Endodermal cell (in vitro differentiated cells): ENCODE measurements at regions not wholly inside any gene's neighbourhood (a gene's known extent, or its start where the extent isn't known, plus 50 kb on each side); places are given as distances from the start of the nearest gene placed in this dataset.

Experiments used
- DNase-seq: peaks from one replicate; pipeline ENCODE4 v3.0.0-alpha.2; 2017
- H3K27ac ChIP-seq: 2 replicates; pipeline ENCODE4 v1.5.1; 2013; ENCODE audit warnings: mild to moderate bottlenecking, low read depth, low read length, moderate library complexity
- H3K27me3 ChIP-seq: 2 replicates; pipeline ENCODE4 v1.6.1; 2013; ENCODE audit warnings: mild to moderate bottlenecking, low read length, moderate library complexity; ENCODE audit not compliant: insufficient read depth, control insufficient read depth, poor library complexity, severe bottlenecking
- H3K36me3 ChIP-seq: 2 replicates; pipeline ENCODE4 v1.7.0; 2013; ENCODE audit warnings: mild to moderate bottlenecking, low read length, moderate library complexity; ENCODE audit not compliant: control insufficient read depth, insufficient read depth
- H3K4me1 ChIP-seq: one replicate; pipeline ENCODE4 v1.7.0; 2013; ENCODE audit warnings: low read length; ENCODE audit not compliant: control insufficient read depth, insufficient read depth
- H3K4me3 ChIP-seq: 2 replicates; pipeline ENCODE4 v1.5.1; 2013; ENCODE audit warnings: mild to moderate bottlenecking, low read length, moderate library complexity
- H3K9ac ChIP-seq: 2 replicates; pipeline ENCODE4 v1.6.1; 2013; ENCODE audit warnings: mild to moderate bottlenecking, low read length, moderate library complexity; ENCODE audit not compliant: poor library complexity, severe bottlenecking; ENCODE audit errors: extremely low read depth
- H3K9me3 ChIP-seq: 2 replicates; pipeline ENCODE4 v1.6.1; 2013; ENCODE audit warnings: mild to moderate bottlenecking, low read length, moderate library complexity; ENCODE audit not compliant: control insufficient read depth
- H3K27ac Mint-ChIP-seq: 2 replicates; pipeline ENCODE4 v1.8.0; 2020; ENCODE audit warnings: mixed read lengths
- H3K27me3 Mint-ChIP-seq: 2 replicates; pipeline ENCODE4 v1.8.0; 2021; ENCODE audit warnings: mild to moderate bottlenecking, mixed read lengths; ENCODE audit not compliant: insufficient read depth
- H3K36me3 Mint-ChIP-seq: 2 replicates; pipeline ENCODE4 v1.8.0; 2020; ENCODE audit warnings: low read depth, mixed read lengths
- H3K4me1 Mint-ChIP-seq: 2 replicates; pipeline ENCODE4 v1.8.0; 2020; ENCODE audit warnings: mixed read lengths
- H3K4me3 Mint-ChIP-seq: 2 replicates; pipeline ENCODE4 v1.8.0; 2020; ENCODE audit warnings: mild to moderate bottlenecking, moderate library complexity, mixed read lengths
- H3K9me3 Mint-ChIP-seq: 2 replicates; pipeline ENCODE4 v1.8.0; 2020; ENCODE audit warnings: mild to moderate bottlenecking, mixed read lengths
- CTCF ChIP-seq: fragments of 200-600 bp; sonication (generic); conservative IDR thresholded peaks from 2 replicates; pipeline ENCODE4 v1.5.0; 2021; ENCODE audit warnings: antibody characterized with exemption, mild to moderate bottlenecking
- WGBS, 2 experiments: methylation state at CpG; one replicate each; pipeline versions ENCODE4 v1.1.5 to v1.1.7; 2013; ENCODE audit warnings: missing lambda C conversion rate in 2 of 2, mixed read lengths in 1 of 2; ENCODE audit not compliant: insufficient coverage in 1 of 2, insufficient read length in 1 of 2; 5-methylcytosine and 5-hydroxymethylcytosine counted together

- DNase-seq, result peak; percentile 24
- H3K27ac Mint-ChIP-seq, result no peak overlapping the region
- no peaks in the 10 kb centered on the region for H3K9me3 ChIP-seq
- no peak overlapping the region for H3K27ac ChIP-seq
- H3K36me3 ChIP-seq, result no peaks in the 10 kb centered on the region
- no peaks in the 10 kb centered on the region for H3K36me3 Mint-ChIP-seq
- peaks cover 82% of the 10 kb centered on the region for H3K27me3 Mint-ChIP-seq
- H3K4me1 ChIP-seq, result no peaks in the 10 kb centered on the region
- H3K4me3 Mint-ChIP-seq, result no peak overlapping the region
- H3K9me3 Mint-ChIP-seq, result peaks cover 16% of the 10 kb centered on the region
- no peak overlapping the region for H3K9ac ChIP-seq
- no peak for TF ChIP-seq CTCF
- H3K4me3 ChIP-seq, result no peak overlapping the region
- peaks cover 73% of the 10 kb centered on the region for H3K27me3 ChIP-seq
- 84 to 100% methylated on average over 1 of the region's 1 CpG for WGBS, 2 experiments
- H3K4me1 Mint-ChIP-seq, result peaks cover 12% of the 10 kb centered on the region
Observed at GRCh38 chr2:148567716-148568115, 76.8 kb upstream of the EPC2 start.

- H3K4me1 ChIP-seq, result no peaks in the 10 kb centered on the region
- TF ChIP-seq CTCF, result no peak
- 96% methylated on average over 9 of the region's 9 CpGs; no CpG with 5 or more reads in 1 of the 2 experiments for WGBS, 2 experiments
- peak; percentile 20 for DNase-seq
- H3K36me3 Mint-ChIP-seq, result no peaks in the 10 kb centered on the region
- no peaks in the 10 kb centered on the region for H3K36me3 ChIP-seq
- H3K27ac Mint-ChIP-seq, result no peak overlapping the region
- H3K9me3 Mint-ChIP-seq, result peaks cover 10% of the 10 kb centered on the region
- peaks cover 13% of the 10 kb centered on the region for H3K4me1 Mint-ChIP-seq
- H3K27me3 Mint-ChIP-seq, result peaks cover 90% of the 10 kb centered on the region
- peaks cover 82% of the 10 kb centered on the region for H3K27me3 ChIP-seq
- H3K27ac ChIP-seq, result no peak overlapping the region
- H3K4me3 Mint-ChIP-seq, result no peak overlapping the region
- H3K9ac ChIP-seq, result no peak overlapping the region
- no peaks in the 10 kb centered on the region for H3K9me3 ChIP-seq
- H3K4me3 ChIP-seq, result no peak overlapping the region
Observed at GRCh38 chr2:148568597-148568996, 76.0 kb upstream of the EPC2 start.

- no peak overlapping the region for H3K4me3 Mint-ChIP-seq
- Histone ChIP-seq H3K9ac (no peak overlapping the region), H3K4me3 (no peak overlapping the region), H3K9me3 (no peaks in the 10 kb centered on the region), H3K27ac (no peak overlapping the region), H3K27me3 (peaks cover 88% of the 10 kb centered on the region), H3K4me1 (no peaks in the 10 kb centered on the region), H3K36me3 (no peaks in the 10 kb centered on the region)
- no peak for TF ChIP-seq CTCF
- H3K4me1 Mint-ChIP-seq, result peaks cover 13% of the 10 kb centered on the region
- no peaks in the 10 kb centered on the region for H3K36me3 Mint-ChIP-seq
- peak; percentile 31 for DNase-seq
- no peak overlapping the region for H3K27ac Mint-ChIP-seq
- peaks cover 6% of the 10 kb centered on the region for H3K9me3 Mint-ChIP-seq
- 94 to 98% methylated on average over 5 to 8 of the region's 8 CpGs for WGBS, 2 experiments
- peaks cover 93% of the 10 kb centered on the region for H3K27me3 Mint-ChIP-seq
Observed at GRCh38 chr2:148569221-148569620, 75.3 kb upstream of the EPC2 start.
